SJSA1 (cell line): ENCODE measurements at regions not wholly inside any gene's neighbourhood (a gene's known extent, or its start where the extent isn't known, plus 50 kb on each side); places are given as distances from the start of the nearest gene placed in this dataset.

Experiments used
- DNase-seq, 2 experiments: peaks; one replicate each; pipeline ENCODE4 v3.0.0-alpha.2; 2015 to 2020; ENCODE audit warnings: low spot score in 2 of 2, low read depth in 1 of 2
- H3K27ac ChIP-seq: fragments of 250-450 bp; sonication (Bioruptor Pico); 2 replicates; pipeline ENCODE4 v1.5.1; 2020; ENCODE audit warnings: mild to moderate bottlenecking, moderate library complexity
- H3K27me3 ChIP-seq: fragments of 250-450 bp; sonication (Bioruptor Pico); replicated peaks from 2 replicates; pipeline ENCODE4 v1.5.1; 2020; ENCODE audit warnings: mild to moderate bottlenecking, moderate library complexity
- H3K36me3 ChIP-seq: fragments of 250-450 bp; sonication (Bioruptor Pico); 2 replicates; pipeline ENCODE4 v1.5.1; 2020; ENCODE audit warnings: mild to moderate bottlenecking
- H3K4me1 ChIP-seq: fragments of 250-450 bp; sonication (Bioruptor Pico); replicated peaks from 2 replicates; pipeline ENCODE4 v1.6.1; 2021; ENCODE audit warnings: mild to moderate bottlenecking
- H3K4me3 ChIP-seq: fragments of 250-450 bp; sonication (Bioruptor Pico); 2 replicates; pipeline ENCODE4 v1.5.1; 2020; ENCODE audit warnings: mild to moderate bottlenecking
- H3K9me3 ChIP-seq: fragments of 250-450 bp; sonication (Bioruptor Pico); replicated peaks from 2 replicates; pipeline ENCODE4 v1.5.1; 2020; ENCODE audit warnings: mild to moderate bottlenecking

- Histone ChIP-seq H3K4me3 (no peak overlapping the region), H3K4me1 (peaks cover 49% of the 10 kb centered on the region), H3K36me3 (no peaks in the 10 kb centered on the region), H3K9me3 (peaks cover 8% of the 10 kb centered on the region; the same call in 1 of the 2 replicates), H3K27me3 (no peaks in the 10 kb centered on the region), H3K27ac (peak overlapping the region; percentile 85)
- peak in 1 of 2 experiments; percentile 43 for DNase-seq
These were observed 116.4 kb upstream of the TJP1 start for GRCh38 chr15:29938361-29939335.

- H3K36me3 ChIP-seq, result no peaks in the 10 kb centered on the region
- H3K27me3 ChIP-seq, result no peaks in the 10 kb centered on the region
- H3K4me3 ChIP-seq, result no peak overlapping the region
- peaks cover 56% of the 10 kb centered on the region for H3K4me1 ChIP-seq
- H3K9me3 ChIP-seq, result peaks cover 8% of the 10 kb centered on the region; the same call in 1 of the 2 replicates
- DNase-seq, result peak in 1 of 2 experiments; percentile 65
- H3K27ac ChIP-seq, result peak overlapping the region; percentile 85
These were observed 115.7 kb upstream of the TJP1 start for GRCh38 chr15:29937956-29938355.

DNA sequence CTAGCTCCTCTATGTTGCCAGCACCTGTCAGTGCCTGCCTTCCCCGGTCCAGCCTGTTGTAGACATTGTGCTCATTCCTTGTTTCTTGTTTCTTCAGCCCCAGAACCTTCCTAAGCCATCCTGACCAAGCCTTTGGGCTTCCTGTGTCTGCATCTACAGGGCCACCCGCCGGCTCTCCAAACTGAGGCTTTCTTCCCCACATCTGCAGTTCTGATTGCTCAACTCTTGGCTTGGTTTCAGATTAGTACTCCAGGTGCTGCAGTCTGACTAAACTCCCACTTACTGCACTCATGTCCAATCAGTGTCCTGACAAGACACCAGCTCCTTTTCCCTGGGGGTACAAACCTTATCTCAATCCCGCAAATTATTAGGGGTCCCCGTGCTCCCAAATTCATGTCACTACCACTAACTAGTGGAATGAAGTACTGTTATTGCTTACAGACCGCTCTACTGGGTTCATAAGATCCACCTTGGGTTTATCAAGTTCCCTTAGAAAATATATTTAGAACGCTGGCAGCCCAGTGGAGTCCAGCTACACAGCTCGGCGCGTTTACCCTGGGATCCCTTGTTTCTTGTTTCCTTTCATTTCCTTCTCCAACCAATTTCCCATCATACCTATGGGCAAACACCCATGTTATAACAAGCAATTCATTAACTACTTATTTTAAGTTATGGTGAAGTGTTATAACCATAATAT is 114.2 kb upstream of the TJP1 start:
- Histone ChIP-seq H3K36me3 (no peaks in the 10 kb centered on the region), H3K4me3 (no peak overlapping the region), H3K27ac (no peak overlapping the region), H3K4me1 (peaks cover 57% of the 10 kb centered on the region), H3K27me3 (no peaks in the 10 kb centered on the region), H3K9me3 (peaks cover 8% of the 10 kb centered on the region; the same call in 1 of the 2 replicates)
- no peak for DNase-seq

DNA sequence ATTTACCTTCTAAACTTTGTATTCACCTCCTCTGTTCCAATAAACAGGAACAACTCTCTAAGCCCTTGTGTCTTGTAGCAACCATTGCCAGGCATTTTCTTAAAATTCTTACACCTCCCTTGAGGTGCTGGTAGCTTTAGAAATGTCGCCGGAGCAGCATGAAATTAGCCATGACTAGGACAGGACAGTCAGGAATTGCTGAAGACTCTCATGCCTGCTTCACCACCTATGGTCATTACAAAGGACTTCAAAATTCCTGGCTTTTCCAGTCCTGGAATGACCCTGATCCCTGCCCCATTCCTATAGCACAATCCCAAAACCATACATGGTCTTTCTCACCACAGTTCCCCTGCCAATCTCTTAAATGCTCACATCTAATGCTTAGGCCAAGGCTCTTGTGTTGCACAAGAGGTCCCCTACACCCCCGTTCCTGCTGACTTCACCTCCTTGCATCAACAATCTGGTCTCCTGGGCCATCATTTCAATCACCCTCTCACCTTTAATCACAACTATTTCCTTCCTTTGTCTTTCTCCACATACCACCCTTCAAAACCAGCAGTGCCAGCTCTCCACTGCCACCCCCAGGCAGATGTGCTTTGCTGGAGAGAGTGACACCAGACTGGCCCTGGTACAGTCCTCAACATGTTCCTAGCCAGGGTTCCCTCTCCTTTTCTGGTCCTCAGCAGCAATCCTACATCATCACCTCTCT is 113.2 kb upstream of the TJP1 start:
- Histone ChIP-seq H3K4me3 (no peak overlapping the region), H3K27me3 (no peaks in the 10 kb centered on the region), H3K4me1 (peaks cover 57% of the 10 kb centered on the region), H3K9me3 (peaks cover 8% of the 10 kb centered on the region; the same call in 1 of the 2 replicates), H3K27ac (peak overlapping the region; percentile 92), H3K36me3 (no peaks in the 10 kb centered on the region)
- DNase-seq, result peak in 1 of 2 experiments; percentile 32

- Histone ChIP-seq H3K27ac (peak overlapping the region; percentile 92), H3K36me3 (no peaks in the 10 kb centered on the region), H3K9me3 (no peaks in the 10 kb centered on the region), H3K27me3 (no peaks in the 10 kb centered on the region), H3K4me1 (peaks cover 53% of the 10 kb centered on the region), H3K4me3 (no peak overlapping the region)
- DNase-seq, result peak; percentile 77 to 89
These were observed 112.0 kb upstream of the TJP1 start for GRCh38 chr15:29934251-29934650.

- H3K27ac ChIP-seq, result peak overlapping the region; percentile 92
These were observed 111.0 kb upstream of the TJP1 start for GRCh38 chr15:29933042-29933803.

GRCh38 chr15:29926083-29926388 is 103.8 kb upstream of the TJP1 start:
- Histone ChIP-seq H3K27ac (0 out of 2 replicates have a peak overlapping the region, but pooled peaks have one; percentile 82), H3K27me3 (no peaks in the 10 kb centered on the region), H3K4me3 (no peak overlapping the region)

More at GRCh38 chr15:29933042-29933803, 111.0 kb upstream of the TJP1 start:
- peak in 1 of 2 experiments; percentile 60 for DNase-seq
- Histone ChIP-seq H3K27me3 (no peaks in the 10 kb centered on the region), H3K9me3 (no peaks in the 10 kb centered on the region), H3K4me1 (peaks cover 43% of the 10 kb centered on the region), H3K36me3 (no peaks in the 10 kb centered on the region), H3K4me3 (no peak overlapping the region)

GRCh38 chr15:29925227-29926082 is 103.2 kb upstream of the TJP1 start:
- H3K36me3 ChIP-seq, result no peaks in the 10 kb centered on the region
- no peaks in the 10 kb centered on the region for H3K27me3 ChIP-seq
- H3K4me1 ChIP-seq, result peaks cover 43% of the 10 kb centered on the region
- H3K9me3 ChIP-seq, result no peaks in the 10 kb centered on the region
- DNase-seq, result peak; percentile 90 to 91
- H3K4me3 ChIP-seq, result no peak overlapping the region
- peak overlapping the region; percentile 82 for H3K27ac ChIP-seq

More at GRCh38 chr15:29926083-29926388, 103.8 kb upstream of the TJP1 start:
- H3K9me3 ChIP-seq, result no peaks in the 10 kb centered on the region
- H3K4me1 ChIP-seq, result peaks cover 37% of the 10 kb centered on the region
- H3K36me3 ChIP-seq, result no peaks in the 10 kb centered on the region
- no peak for DNase-seq

GRCh38 chr15:29924750-29925149 is 102.5 kb upstream of the TJP1 start:
- H3K4me1 ChIP-seq, result peaks cover 47% of the 10 kb centered on the region
- no peak overlapping the region for H3K4me3 ChIP-seq
- no peaks in the 10 kb centered on the region for H3K27me3 ChIP-seq
- H3K9me3 ChIP-seq, result no peaks in the 10 kb centered on the region
- H3K36me3 ChIP-seq, result no peaks in the 10 kb centered on the region
- DNase-seq, result peak; percentile 91
- H3K27ac ChIP-seq, result peak overlapping the region; percentile 82

- no peak overlapping the region for H3K27ac ChIP-seq
- no peaks in the 10 kb centered on the region for H3K36me3 ChIP-seq
- no peak for DNase-seq
- H3K27me3 ChIP-seq, result no peaks in the 10 kb centered on the region
- peaks cover 61% of the 10 kb centered on the region for H3K4me1 ChIP-seq
- H3K9me3 ChIP-seq, result no peaks in the 10 kb centered on the region
- H3K4me3 ChIP-seq, result no peak overlapping the region
These were observed 99.9 kb upstream of the TJP1 start for GRCh38 chr15:29922191-29922590.

DNA sequence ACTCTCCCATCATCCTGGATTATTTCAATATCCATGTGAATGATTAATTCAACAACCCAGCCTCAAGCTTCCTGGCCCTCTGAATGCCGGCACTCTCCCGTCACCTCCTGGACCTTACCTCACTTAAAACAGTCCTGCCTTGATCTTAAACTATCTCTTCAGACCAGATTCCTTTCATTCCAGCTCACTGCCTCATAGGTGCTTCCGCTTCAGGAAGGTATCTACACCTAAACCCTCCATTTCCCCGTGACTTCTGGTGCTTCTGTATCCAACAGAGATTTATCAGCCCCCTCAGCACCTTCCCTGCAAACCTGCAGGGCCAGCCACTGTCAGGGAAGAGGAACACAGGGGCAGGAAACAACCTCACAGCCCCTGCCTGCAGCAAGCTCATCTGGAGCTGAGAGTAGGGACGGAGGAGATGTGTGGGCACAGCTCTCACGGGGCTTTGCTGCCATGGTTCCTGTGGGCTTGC is 98.9 kb upstream of the TJP1 start:
- H3K27ac ChIP-seq, result no peak overlapping the region
- no peak overlapping the region for H3K4me3 ChIP-seq
- H3K4me1 ChIP-seq, result peaks cover 67% of the 10 kb centered on the region
- DNase-seq, result no peak
- no peaks in the 10 kb centered on the region for H3K27me3 ChIP-seq
- H3K9me3 ChIP-seq, result no peaks in the 10 kb centered on the region
- no peaks in the 10 kb centered on the region for H3K36me3 ChIP-seq

GRCh38 chr15:29920515-29920914 is 98.2 kb upstream of the TJP1 start:
- Histone ChIP-seq H3K36me3 (no peaks in the 10 kb centered on the region), H3K27ac (no peak overlapping the region), H3K4me3 (no peak overlapping the region), H3K27me3 (no peaks in the 10 kb centered on the region), H3K9me3 (no peaks in the 10 kb centered on the region), H3K4me1 (peaks cover 61% of the 10 kb centered on the region)
- DNase-seq, result no peak
